HG03135 (cell line): ENCODE measurements at regions not wholly inside any gene's neighbourhood (a gene's known extent, or its start where the extent isn't known, plus 50 kb on each side); places are given as distances from the start of the nearest gene placed in this dataset.

Experiments used
- ATAC-seq: cut with Tn5 transposase; IDR thresholded peaks from one replicate; pipeline ENCODE4 v1.9.1; 2021; ENCODE audit warnings: mild to moderate bottlenecking, moderate library complexity; ENCODE audit not compliant: unreplicated experiment

DNA sequence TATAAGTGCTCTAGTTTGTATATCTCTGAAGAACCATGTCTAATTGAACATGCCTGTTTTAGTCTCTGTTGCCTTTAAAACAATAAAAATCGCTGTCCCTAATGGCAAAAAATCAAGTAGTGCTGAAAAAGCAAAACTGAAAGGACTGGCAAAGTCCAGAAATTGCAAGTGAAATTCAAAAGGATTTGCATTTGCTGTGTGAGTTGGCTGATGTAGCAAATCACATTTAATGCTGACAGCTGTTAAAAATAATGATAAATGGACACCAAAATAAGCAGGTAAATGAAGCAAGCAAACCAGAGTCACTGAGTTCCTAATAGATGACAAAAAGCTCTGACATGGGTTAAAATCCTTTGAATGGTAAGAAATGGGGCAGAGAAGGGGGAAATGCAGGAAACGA is 874.1 kb downstream of the GRM8 start:
- ATAC-seq = no peak

- no peak for ATAC-seq
These were observed 882.6 kb downstream of the GRM8 start for GRCh38 chr7:126370038-126370668.

- no peak for ATAC-seq
These were observed 890.0 kb downstream of the GRM8 start for GRCh38 chr7:126362746-126363145.

- no peak for ATAC-seq
These were observed 891.6 kb downstream of the GRM8 start for GRCh38 chr7:126361183-126361582.

DNA sequence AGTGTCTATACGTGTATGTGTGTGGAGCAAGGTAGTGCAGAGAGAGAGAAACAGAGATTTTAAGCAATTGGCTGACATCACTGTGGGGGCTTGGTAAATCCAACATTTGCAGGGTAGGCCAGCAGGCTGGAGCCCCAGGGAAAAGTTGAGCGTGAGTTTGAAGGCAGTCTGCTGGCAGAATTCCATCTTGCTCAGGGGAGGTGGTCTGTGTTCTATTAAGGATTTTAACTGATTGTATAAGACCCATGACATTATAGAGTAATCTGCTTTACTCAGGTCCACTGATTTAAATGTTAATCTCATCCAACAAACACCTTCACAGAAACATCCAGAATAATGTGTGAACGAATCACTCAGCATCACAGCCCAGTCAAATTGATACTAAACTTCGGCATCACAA is 912.9 kb downstream of the GRM8 start:
- no peak for ATAC-seq

DNA sequence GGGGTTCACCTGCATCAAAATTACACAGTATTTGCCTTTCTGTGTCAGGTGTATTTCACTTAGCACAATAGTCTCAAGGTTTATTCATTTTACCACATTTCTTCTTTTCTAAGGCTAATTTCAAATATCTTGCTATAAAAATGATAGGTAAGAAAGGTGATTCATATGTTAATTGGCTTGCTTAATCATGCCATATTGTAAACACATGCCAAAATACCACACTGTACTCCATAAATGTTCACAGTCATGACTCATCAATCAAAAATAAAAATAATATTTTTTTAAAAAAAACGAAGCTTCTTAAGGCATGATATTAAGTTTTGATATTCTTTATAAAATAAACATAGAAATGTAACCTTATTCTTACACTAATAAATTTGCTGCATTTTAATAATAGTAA is 947.1 kb downstream of the GRM8 start:
- ATAC-seq = no peak

- no peak for ATAC-seq
These were observed 948.8 kb downstream of the GRM8 start for GRCh38 chr7:126303926-126304325.

GRCh38 chr7:126302639-126303038 is 950.1 kb downstream of the GRM8 start:
- ATAC-seq = no peak

DNA sequence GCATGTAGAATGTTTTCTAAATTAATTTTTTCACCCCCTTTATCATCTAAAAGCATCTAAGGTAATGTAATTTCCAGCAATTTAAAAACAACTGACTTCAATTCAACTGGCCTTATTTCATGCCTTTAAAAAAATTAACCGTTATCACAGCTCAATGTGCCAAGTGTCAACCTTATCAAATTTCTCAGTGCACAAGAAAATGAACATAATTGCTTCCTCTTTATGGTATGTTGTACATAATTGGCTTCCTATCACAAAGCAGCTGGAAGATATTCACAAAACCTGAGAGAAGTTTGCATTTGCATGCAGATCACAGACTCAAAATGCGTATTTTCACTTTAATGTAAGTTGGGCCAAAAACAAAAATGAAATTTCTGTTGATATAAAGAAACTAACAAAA is 966.4 kb downstream of the GRM8 start:
- no peak for ATAC-seq

DNA sequence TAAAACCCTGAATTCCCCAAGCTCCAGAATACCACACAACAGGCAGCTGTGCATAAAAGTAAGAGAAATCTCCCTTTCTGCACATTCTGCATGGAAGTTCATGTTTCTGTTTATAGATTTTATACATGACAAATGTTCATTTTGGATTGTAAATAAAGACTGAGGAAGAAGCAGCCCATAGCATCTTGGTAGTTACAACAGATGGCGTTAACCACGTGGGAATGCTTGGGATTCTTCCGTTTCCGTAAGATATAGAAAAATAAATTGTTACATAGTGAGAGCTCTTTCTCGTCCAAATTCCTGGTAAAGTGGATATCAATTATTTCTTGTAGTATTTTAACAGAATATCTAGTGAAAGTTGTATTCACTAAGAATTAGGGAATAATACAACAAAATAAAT is 1016.5 kb downstream of the GRM8 start:
- no peak for ATAC-seq

DNA sequence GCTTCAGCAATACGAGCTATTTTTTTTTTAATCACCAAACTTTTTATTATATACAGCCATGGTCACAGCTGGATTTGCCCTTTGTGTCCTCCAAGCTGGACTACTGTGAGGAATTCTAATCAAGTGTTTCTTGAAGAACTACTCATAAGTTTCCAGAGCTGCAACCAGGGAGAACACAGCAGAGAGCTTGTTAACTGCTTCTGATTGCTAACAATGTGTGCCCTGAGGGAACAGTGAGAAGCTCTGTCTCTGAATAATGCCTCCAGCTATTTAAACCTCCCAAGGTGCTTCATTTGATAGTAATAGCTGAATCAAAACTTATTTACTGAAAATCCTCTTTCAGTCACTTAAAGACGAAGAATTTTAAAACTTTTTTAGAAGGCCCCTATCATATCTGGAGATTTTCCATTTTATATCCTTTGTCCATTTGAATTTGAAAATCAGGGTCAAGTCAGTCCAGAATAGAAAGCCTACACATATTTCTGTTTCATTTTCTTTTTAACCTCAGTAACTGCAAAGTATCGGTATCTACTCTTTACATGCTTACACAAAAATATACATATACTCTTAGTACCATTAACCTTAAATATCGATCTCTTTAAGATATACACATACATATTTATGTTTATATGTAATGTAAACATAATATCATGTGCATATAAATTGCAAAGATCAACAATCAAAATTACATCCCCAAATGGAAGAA is 1024.2 kb downstream of the GRM8 start:
- no peak for ATAC-seq

DNA sequence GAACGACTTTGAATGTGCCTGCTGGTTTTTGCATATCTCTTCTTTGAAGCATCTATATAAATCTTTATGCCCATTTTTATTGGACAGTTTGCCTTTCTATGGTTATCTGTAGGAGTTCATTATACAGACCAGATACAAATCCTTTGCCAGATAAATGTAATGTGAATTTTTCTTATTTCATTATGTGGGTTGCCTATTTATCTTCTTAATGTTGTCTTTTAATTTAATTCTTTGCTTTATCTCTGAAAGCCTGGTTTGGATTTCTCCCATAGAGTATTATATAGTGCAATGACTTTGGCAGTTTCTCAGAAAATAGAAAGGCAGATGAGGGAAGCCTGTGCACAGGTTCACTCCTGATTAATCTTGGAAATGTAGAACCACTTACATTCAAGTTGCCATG is 1025.1 kb downstream of the GRM8 start:
- ATAC-seq = no peak

- ATAC-seq = no peak
These were observed 1025.7 kb downstream of the GRM8 start for GRCh38 chr7:126227055-126227454.

DNA sequence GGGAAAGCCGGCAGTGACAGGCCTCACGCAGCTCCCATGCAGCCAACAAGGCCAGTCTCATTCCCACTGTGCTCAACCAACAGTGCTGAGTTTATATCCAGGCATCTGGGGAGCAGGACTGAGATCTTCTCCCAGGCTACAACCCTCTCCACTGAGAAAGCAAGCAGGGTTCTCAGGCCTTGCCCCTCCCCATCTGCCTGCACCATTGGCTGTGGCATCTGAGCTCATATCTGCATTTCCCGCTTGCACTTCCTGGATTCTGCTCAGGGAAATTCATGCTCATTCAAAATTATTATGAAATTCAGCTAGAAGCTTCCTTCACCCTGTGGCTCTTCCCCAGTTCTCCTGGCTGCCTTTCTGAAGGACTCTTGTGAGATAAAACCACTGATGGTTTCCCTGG is 1029.0 kb downstream of the GRM8 start:
- no peak for ATAC-seq

DNA sequence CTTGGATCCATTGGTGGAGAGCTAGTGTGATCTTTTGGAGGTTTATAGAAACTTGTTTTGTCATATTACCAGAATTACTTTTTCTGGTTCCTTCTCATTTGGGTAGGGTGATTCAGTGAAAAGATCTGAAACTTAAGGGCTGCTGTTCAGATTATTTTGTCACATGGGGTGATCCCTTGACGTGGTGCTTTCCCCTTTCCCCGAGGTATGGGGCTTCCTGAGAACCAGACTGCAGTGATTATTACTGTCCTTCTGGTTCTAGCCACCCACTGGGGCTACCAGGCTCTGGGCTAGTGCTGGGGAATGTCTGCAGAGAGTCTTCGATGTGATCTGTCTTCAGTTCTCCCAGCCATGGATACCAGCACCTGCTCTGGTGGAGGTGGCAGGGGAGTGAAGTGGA is 1030.0 kb downstream of the GRM8 start:
- ATAC-seq = no peak

GRCh38 chr7:126215785-126216184 is 1037.0 kb downstream of the GRM8 start:
- no peak for ATAC-seq

DNA sequence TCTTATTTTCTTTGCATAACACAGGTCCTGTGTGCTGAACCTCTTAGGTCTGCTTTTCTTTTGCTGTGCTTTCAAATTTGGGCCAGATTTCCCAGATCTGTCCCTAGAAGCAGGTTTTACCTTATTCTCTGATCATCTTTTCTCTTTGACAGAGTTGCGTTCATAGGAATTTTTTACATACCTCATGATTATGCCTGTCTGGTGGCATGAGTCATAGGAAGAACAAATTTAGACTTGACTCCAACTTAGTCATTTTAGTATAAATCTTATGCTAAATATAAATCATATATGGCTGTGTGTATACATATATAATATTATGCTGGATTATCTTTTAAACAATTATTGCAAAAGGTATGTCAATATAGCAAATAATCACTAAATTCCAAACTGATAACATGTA is 1038.9 kb downstream of the GRM8 start:
- ATAC-seq = no peak

DNA sequence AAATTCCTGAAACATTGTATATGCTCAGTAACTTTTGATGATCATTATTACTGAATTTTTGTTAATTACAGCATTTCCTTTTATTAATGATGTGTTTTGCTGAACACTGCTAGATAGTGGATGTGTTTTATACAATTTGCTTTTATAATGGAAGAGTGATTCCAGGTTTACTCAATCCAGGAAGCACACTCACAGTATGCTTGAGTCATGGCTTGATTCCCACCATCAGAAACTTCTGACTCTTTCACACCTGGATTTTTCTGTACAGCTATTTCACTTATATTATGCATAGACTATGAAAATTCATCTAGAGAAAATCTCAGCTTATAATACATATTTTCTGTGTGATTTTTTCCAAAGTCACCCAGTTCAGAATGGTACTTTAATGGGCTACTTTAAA is 1040.9 kb downstream of the GRM8 start:
- no peak for ATAC-seq

- ATAC-seq = no peak
These were observed 1042.0 kb downstream of the GRM8 start for GRCh38 chr7:126210707-126211106.

- ATAC-seq = no peak
These were observed 1049.6 kb downstream of the GRM8 start for GRCh38 chr7:126203185-126203584.

- no peak for ATAC-seq
These were observed 1050.6 kb downstream of the GRM8 start for GRCh38 chr7:126202177-126202576.

DNA sequence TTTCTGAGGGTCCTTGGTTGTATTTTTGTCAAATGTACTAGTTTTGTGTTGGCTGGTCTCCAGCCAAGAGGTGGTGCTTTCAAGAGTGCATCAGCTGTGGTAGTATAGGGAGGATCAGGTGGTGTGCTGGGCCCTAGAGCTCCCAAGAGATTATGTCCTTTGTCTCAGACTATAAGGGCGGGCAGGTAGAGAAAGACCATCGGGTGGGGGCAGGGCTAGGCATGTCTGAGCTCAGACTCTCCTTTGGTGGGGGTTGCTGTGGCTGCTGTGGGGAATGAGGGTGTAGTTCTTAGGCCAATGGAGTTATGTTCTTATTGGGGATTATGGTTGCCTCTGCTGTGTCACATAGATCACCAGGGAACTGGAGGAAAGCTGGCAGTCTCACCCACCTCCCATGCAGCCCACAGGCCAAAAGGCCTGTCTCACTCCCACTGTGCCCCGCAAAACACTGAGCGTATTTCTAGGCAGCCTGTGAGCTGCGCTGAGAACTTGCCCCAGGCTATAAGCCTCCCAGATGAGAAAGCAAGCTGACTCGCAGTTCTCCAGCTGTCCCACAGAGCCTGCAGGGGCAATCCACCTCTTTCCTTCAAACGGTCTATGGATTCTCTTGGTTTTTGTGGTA is 1066.7 kb downstream of the GRM8 start:
- no peak for ATAC-seq
